ENCODE measurements at regions not wholly inside any gene's neighbourhood (a gene's known extent, or its start where the extent isn't known, plus 50 kb on each side); places are given as distances from the start of the nearest gene placed in this dataset.

GRCh38 chr22:46031066-46031465 lies 54.1 kb upstream of the WNT7B start:
- Histone ChIP-seq H4K20me1 (ENCODE audit: insufficient read depth, low read length, poor library complexity, severe bottlenecking) (no peaks in the 10 kb centered on the region), H3K4me1 (ENCODE audit: insufficient read depth, low read length, poor library complexity, severe bottlenecking) (peaks cover 14% of the 10 kb centered on the region), H3K4me3 (ENCODE audit: low read length, poor library complexity, severe bottlenecking) (no peak overlapping the region), H3K4me2 (ENCODE audit: low read depth, low read length, poor library complexity, severe bottlenecking) (no peak overlapping the region), H3K9me2 (replicated peaks; ENCODE audit: low read depth, low read length) (no peaks in the 10 kb centered on the region), H3K27me3 (ENCODE audit: insufficient read depth, low read length, poor library complexity, severe bottlenecking) (no peaks in the 10 kb centered on the region), H3F3A (ENCODE audit: low read depth) (0 out of 2 replicates have a peak, but pooled peaks cover 5% of the 10 kb centered on the region), H3K9me3 (ENCODE audit: insufficient read depth, low read depth, low read length) (no peaks in the 10 kb centered on the region), H3K79me2 (ENCODE audit: insufficient read depth, low read length) (peaks cover under 1% of the 10 kb centered on the region), H3K9ac (ENCODE audit: low read depth, low read length, poor library complexity, severe bottlenecking) (no peak overlapping the region), H3K36me3 (ENCODE audit: insufficient read depth, low read length) (no peaks in the 10 kb centered on the region), H2AFZ (ENCODE audit: low read length) (no peak overlapping the region)
- TF ChIP-seq, protein P1, sequence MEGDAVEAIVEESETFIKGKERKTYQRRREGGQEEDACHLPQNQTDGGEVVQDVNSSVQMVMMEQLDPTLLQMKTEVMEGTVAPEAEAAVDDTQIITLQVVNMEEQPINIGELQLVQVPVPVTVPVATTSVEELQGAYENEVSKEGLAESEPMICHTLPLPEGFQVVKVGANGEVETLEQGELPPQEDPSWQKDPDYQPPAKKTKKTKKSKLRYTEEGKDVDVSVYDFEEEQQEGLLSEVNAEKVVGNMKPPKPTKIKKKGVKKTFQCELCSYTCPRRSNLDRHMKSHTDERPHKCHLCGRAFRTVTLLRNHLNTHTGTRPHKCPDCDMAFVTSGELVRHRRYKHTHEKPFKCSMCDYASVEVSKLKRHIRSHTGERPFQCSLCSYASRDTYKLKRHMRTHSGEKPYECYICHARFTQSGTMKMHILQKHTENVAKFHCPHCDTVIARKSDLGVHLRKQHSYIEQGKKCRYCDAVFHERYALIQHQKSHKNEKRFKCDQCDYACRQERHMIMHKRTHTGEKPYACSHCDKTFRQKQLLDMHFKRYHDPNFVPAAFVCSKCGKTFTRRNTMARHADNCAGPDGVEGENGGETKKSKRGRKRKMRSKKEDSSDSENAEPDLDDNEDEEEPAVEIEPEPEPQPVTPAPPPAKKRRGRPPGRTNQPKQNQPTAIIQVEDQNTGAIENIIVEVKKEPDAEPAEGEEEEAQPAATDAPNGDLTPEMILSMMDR (conservative IDR thresholded peaks at IDR 0.05; ENCODE audit: low read length): no peak
- TF ChIP-seq EZH2phosphoT487 (IDR thresholded peaks at IDR 0.05; ENCODE audit: borderline replicate concordance): no peak

- Histone ChIP-seq H3K9ac (ENCODE audit: low read depth, low read length, poor library complexity, severe bottlenecking) (no peak overlapping the region), H3K9me3 (ENCODE audit: insufficient read depth, low read depth, low read length) (no peaks in the 10 kb centered on the region), H3K4me2 (ENCODE audit: low read depth, low read length, poor library complexity, severe bottlenecking) (no peak overlapping the region), H3K4me1 (ENCODE audit: insufficient read depth, low read length, poor library complexity, severe bottlenecking) (peaks cover 19% of the 10 kb centered on the region), H3K9me2 (replicated peaks; ENCODE audit: low read depth, low read length) (no peaks in the 10 kb centered on the region), H3K4me3 (ENCODE audit: low read length, poor library complexity, severe bottlenecking) (no peak overlapping the region), H3K27me3 (ENCODE audit: insufficient read depth, low read length, poor library complexity, severe bottlenecking) (no peaks in the 10 kb centered on the region), H3K79me2 (ENCODE audit: insufficient read depth, low read length) (peaks cover 6% of the 10 kb centered on the region), H3K36me3 (ENCODE audit: insufficient read depth, low read length) (no peaks in the 10 kb centered on the region), H2AFZ (ENCODE audit: low read length) (no peak overlapping the region), H3F3A (ENCODE audit: low read depth) (0 out of 2 replicates have a peak, but pooled peaks cover 5% of the 10 kb centered on the region), H4K20me1 (ENCODE audit: insufficient read depth, low read length, poor library complexity, severe bottlenecking) (no peaks in the 10 kb centered on the region)
- TF ChIP-seq EZH2phosphoT487 (IDR thresholded peaks at IDR 0.05; ENCODE audit: borderline replicate concordance): no peak
- TF ChIP-seq, protein P1 (conservative IDR thresholded peaks at IDR 0.05; ENCODE audit: low read length): no peak
Observed at GRCh38 chr22:46031557-46031956, 54.6 kb upstream of the WNT7B start.

- Histone ChIP-seq H3K36me3 (ENCODE audit: insufficient read depth, low read length) (no peaks in the 10 kb centered on the region), H3K4me2 (ENCODE audit: low read depth, low read length, poor library complexity, severe bottlenecking) (no peak overlapping the region), H3K9me3 (ENCODE audit: insufficient read depth, low read depth, low read length) (no peaks in the 10 kb centered on the region), H3K4me1 (ENCODE audit: insufficient read depth, low read length, poor library complexity, severe bottlenecking) (peaks cover 25% of the 10 kb centered on the region), H2AFZ (ENCODE audit: low read length) (no peak overlapping the region), H4K20me1 (ENCODE audit: insufficient read depth, low read length, poor library complexity, severe bottlenecking) (no peaks in the 10 kb centered on the region), H3K9me2 (replicated peaks; ENCODE audit: low read depth, low read length) (no peaks in the 10 kb centered on the region), H3K27me3 (ENCODE audit: insufficient read depth, low read length, poor library complexity, severe bottlenecking) (no peaks in the 10 kb centered on the region), H3K9ac (ENCODE audit: low read depth, low read length, poor library complexity, severe bottlenecking) (no peak overlapping the region), H3K79me2 (ENCODE audit: insufficient read depth, low read length) (peaks cover 12% of the 10 kb centered on the region), H3F3A (ENCODE audit: low read depth) (0 out of 2 replicates have a peak, but pooled peaks cover 5% of the 10 kb centered on the region), H3K4me3 (ENCODE audit: low read length, poor library complexity, severe bottlenecking) (no peak overlapping the region)
- TF ChIP-seq, protein P1 (conservative IDR thresholded peaks at IDR 0.05; ENCODE audit: low read length): no peak
- no peak for TF ChIP-seq EZH2phosphoT487 (IDR thresholded peaks at IDR 0.05; ENCODE audit: borderline replicate concordance)
Observed at GRCh38 chr22:46031965-46032851, 55.2 kb upstream of the WNT7B start.
